ENCODE measurements at regions not wholly inside any gene's neighbourhood (a gene's known extent, or its start where the extent isn't known, plus 50 kb on each side); places are given as distances from the start of the nearest gene placed in this dataset.

DNA sequence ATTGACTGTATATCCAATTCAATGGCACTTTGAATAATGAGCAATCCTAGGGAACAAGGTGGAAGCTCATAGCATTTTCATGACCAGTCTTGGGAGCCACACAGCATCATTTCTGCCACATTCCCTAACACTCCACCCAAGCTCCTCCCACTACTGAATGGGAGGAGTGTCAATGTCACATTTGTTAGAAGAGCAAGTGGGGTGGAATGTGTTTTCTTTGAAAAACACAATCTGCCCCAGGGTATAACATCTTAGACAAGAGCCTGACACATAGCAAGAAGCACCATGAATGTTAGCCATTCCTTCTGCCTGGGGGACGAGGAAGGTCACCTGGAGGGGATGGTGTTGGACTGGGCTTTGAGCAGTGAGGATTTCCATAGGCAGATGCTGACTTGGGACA lies 258.3 kb upstream of the PMEPA1 start:
- H3K9ac ChIP-seq (ENCODE audit: control insufficient read depth, insufficient read depth, low read length), result no peak overlapping the region
- no peak overlapping the region for H3K4me3 ChIP-seq
- BruUV-seq (replicated peaks), result no TSS peak
- ChIA-PET RAD21 (ENCODE audit: unreplicated experiment) (no interaction called here), CTCF (no interaction called here), SMC1A (ENCODE audit: uncharacterized antibody, unreplicated experiment) (no interaction called here), POLR2A (no interaction called here)
- H3K36me3 ChIP-seq (ENCODE audit: control insufficient read depth in 2 of 2, insufficient read depth in 2 of 2, low read length in 1 of 2), result no peaks in the 10 kb centered on the region
- no peak overlapping the region for H2AFZ ChIP-seq (ENCODE audit: control insufficient read depth, low read depth, low read length)
- H4K20me1 ChIP-seq (ENCODE audit: control insufficient read depth, insufficient read depth), result no peaks in the 10 kb centered on the region
- no peak for FAIRE-seq
- TF ChIP-seq, protein P1, sequence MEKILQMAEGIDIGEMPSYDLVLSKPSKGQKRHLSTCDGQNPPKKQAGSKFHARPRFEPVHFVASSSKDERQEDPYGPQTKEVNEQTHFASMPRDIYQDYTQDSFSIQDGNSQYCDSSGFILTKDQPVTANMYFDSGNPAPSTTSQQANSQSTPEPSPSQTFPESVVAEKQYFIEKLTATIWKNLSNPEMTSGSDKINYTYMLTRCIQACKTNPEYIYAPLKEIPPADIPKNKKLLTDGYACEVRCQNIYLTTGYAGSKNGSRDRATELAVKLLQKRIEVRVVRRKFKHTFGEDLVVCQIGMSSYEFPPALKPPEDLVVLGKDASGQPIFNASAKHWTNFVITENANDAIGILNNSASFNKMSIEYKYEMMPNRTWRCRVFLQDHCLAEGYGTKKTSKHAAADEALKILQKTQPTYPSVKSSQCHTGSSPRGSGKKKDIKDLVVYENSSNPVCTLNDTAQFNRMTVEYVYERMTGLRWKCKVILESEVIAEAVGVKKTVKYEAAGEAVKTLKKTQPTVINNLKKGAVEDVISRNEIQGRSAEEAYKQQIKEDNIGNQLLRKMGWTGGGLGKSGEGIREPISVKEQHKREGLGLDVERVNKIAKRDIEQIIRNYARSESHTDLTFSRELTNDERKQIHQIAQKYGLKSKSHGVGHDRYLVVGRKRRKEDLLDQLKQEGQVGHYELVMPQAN (conservative IDR thresholded peaks at IDR 0.05), result no peak
- TF ChIP-seq CBX5 (IDR thresholded peaks at IDR 0.05; ENCODE audit: low read depth) (no peak), ATF7 (IDR thresholded peaks at IDR 0.05; ENCODE audit: low read depth) (no peak), NR2F1 (conservative IDR thresholded peaks at IDR 0.05) (no peak), SMARCA5 (IDR thresholded peaks at IDR 0.05) (no peak), ASH2L (IDR thresholded peaks at IDR 0.05; ENCODE audit: borderline replicate concordance, low read depth) (no peak), ZNF622 (IDR thresholded peaks at IDR 0.05) (no peak)
- TF ChIP-seq, protein P2, sequence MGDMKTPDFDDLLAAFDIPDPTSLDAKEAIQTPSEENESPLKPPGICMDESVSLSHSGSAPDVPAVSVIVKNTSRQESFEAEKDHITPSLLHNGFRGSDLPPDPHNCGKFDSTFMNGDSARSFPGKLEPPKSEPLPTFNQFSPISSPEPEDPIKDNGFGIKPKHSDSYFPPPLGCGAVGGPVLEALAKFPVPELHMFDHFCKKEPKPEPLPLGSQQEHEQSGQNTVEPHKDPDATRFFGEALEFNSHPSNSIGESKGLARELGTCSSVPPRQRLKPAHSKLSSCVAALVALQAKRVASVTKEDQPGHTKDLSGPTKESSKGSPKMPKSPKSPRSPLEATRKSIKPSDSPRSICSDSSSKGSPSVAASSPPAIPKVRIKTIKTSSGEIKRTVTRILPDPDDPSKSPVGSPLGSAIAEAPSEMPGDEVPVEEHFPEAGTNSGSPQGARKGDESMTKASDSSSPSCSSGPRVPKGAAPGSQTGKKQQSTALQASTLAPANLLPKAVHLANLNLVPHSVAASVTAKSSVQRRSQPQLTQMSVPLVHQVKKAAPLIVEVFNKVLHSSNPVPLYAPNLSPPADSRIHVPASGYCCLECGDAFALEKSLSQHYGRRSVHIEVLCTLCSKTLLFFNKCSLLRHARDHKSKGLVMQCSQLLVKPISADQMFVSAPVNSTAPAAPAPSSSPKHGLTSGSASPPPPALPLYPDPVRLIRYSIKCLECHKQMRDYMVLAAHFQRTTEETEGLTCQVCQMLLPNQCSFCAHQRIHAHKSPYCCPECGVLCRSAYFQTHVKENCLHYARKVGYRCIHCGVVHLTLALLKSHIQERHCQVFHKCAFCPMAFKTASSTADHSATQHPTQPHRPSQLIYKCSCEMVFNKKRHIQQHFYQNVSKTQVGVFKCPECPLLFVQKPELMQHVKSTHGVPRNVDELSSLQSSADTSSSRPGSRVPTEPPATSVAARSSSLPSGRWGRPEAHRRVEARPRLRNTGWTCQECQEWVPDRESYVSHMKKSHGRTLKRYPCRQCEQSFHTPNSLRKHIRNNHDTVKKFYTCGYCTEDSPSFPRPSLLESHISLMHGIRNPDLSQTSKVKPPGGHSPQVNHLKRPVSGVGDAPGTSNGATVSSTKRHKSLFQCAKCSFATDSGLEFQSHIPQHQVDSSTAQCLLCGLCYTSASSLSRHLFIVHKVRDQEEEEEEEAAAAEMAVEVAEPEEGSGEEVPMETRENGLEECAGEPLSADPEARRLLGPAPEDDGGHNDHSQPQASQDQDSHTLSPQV (IDR thresholded peaks at IDR 0.05), result no peak
- TF ChIP-seq, protein P3, sequence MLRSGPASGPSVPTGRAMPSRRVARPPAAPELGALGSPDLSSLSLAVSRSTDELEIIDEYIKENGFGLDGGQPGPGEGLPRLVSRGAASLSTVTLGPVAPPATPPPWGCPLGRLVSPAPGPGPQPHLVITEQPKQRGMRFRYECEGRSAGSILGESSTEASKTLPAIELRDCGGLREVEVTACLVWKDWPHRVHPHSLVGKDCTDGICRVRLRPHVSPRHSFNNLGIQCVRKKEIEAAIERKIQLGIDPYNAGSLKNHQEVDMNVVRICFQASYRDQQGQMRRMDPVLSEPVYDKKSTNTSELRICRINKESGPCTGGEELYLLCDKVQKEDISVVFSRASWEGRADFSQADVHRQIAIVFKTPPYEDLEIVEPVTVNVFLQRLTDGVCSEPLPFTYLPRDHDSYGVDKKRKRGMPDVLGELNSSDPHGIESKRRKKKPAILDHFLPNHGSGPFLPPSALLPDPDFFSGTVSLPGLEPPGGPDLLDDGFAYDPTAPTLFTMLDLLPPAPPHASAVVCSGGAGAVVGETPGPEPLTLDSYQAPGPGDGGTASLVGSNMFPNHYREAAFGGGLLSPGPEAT (IDR thresholded peaks at IDR 0.05; ENCODE audit: low read depth), result no peak
- TF ChIP-seq, protein P4, sequence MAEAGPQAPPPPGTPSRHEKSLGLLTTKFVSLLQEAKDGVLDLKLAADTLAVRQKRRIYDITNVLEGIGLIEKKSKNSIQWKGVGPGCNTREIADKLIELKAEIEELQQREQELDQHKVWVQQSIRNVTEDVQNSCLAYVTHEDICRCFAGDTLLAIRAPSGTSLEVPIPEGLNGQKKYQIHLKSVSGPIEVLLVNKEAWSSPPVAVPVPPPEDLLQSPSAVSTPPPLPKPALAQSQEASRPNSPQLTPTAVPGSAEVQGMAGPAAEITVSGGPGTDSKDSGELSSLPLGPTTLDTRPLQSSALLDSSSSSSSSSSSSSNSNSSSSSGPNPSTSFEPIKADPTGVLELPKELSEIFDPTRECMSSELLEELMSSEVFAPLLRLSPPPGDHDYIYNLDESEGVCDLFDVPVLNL (IDR thresholded peaks at IDR 0.05; ENCODE audit: low read depth, low read length), result no peak
- no peaks in the 10 kb centered on the region for H3K4me1 ChIP-seq (ENCODE audit: control insufficient read depth, insufficient read depth, low read length)
- peaks cover 0 to under 1% of the 10 kb centered on the region in 2 experiments; a peak in 2 of 4 replicates for H3K27me3 ChIP-seq (replicated peaks in 1 of 2; ENCODE audit: control insufficient read depth in 2 of 2, insufficient read depth in 2 of 2, low read length in 1 of 2)
- no peak overlapping the region for H3K4me2 ChIP-seq (ENCODE audit: control insufficient read depth, insufficient read depth)
- in situ Hi-C loops (cut with MboI) (no loop called here), intact Hi-C loops (cut with micrococcal nuclease; ENCODE audit: unreplicated experiment) (no loop called here)
- no peak for ATAC-seq
- no peak for DNase-seq (ENCODE audit: low read depth, low spot score)
- H3K9me3 ChIP-seq (replicated peaks; ENCODE audit: control insufficient read depth, insufficient read depth, low read length), result no peaks in the 10 kb centered on the region
- H3K27ac ChIP-seq (ENCODE audit: control insufficient read depth, insufficient read depth), result no peak overlapping the region
- WGBS (ENCODE audit: insufficient coverage, insufficient replicate concordance, low lambda C conversion rate, missing lambda C conversion rate), result 0% methylated on average over 1 of the region's 1 CpG
- no peaks in the 10 kb centered on the region for H3K79me2 ChIP-seq (ENCODE audit: control insufficient read depth, insufficient read depth, low read length)

All from GM12878 (cell line).